Breast epithelium (tissue), 3 donors: ENCODE measurements at regions not wholly inside any gene's neighbourhood (a gene's known extent, or its start where the extent isn't known, plus 50 kb on each side); places are given as distances from the start of the nearest gene placed in this dataset.

ENCODE experiments used
- POLR2AphosphoS5 ChIP-seq, 3 donors: sonication (generic); formaldehyde crosslinking; IDR thresholded peaks; one replicate each; pipeline ENCODE4 v1.6.1; 2017; ENCODE audit warnings: antibody characterized with exemption in 3 of 3
- TF ChIP-seq, protein P1 (sequence below), 3 donors: fragments of 450-650 bp; IDR thresholded peaks; one replicate each; pipeline ENCODE4 v1.5.1; 2016 to 2017; ENCODE audit warnings: antibody characterized with exemption in 3 of 3, mild to moderate bottlenecking in 3 of 3, moderate library complexity in 3 of 3

- TF ChIP-seq, protein P1, sequence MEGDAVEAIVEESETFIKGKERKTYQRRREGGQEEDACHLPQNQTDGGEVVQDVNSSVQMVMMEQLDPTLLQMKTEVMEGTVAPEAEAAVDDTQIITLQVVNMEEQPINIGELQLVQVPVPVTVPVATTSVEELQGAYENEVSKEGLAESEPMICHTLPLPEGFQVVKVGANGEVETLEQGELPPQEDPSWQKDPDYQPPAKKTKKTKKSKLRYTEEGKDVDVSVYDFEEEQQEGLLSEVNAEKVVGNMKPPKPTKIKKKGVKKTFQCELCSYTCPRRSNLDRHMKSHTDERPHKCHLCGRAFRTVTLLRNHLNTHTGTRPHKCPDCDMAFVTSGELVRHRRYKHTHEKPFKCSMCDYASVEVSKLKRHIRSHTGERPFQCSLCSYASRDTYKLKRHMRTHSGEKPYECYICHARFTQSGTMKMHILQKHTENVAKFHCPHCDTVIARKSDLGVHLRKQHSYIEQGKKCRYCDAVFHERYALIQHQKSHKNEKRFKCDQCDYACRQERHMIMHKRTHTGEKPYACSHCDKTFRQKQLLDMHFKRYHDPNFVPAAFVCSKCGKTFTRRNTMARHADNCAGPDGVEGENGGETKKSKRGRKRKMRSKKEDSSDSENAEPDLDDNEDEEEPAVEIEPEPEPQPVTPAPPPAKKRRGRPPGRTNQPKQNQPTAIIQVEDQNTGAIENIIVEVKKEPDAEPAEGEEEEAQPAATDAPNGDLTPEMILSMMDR (IDR thresholded peaks at IDR 0.05): no peak
- no peak for TF ChIP-seq POLR2AphosphoS5 (IDR thresholded peaks at IDR 0.05)
Measured at GRCh38 chr5:50328193-50328729, 112.8 kb downstream of the EMB start.
